ENCODE measurements at regions not wholly inside any gene's neighbourhood (a gene's known extent, or its start where the extent isn't known, plus 50 kb on each side); places are given as distances from the start of the nearest gene placed in this dataset.

- no peaks in the 10 kb centered on the region for H3K36me3 ChIP-seq (replicated peaks; ENCODE audit: insufficient read depth, low read length)
- H2AFZ ChIP-seq (ENCODE audit: low read length) = no peak overlapping the region
- H4K20me1 ChIP-seq (ENCODE audit: insufficient read depth, low read length) = no peaks in the 10 kb centered on the region
- H3K9me2 ChIP-seq (replicated peaks; ENCODE audit: insufficient read depth, low read length) = no peaks in the 10 kb centered on the region
- TF ChIP-seq, protein P1, sequence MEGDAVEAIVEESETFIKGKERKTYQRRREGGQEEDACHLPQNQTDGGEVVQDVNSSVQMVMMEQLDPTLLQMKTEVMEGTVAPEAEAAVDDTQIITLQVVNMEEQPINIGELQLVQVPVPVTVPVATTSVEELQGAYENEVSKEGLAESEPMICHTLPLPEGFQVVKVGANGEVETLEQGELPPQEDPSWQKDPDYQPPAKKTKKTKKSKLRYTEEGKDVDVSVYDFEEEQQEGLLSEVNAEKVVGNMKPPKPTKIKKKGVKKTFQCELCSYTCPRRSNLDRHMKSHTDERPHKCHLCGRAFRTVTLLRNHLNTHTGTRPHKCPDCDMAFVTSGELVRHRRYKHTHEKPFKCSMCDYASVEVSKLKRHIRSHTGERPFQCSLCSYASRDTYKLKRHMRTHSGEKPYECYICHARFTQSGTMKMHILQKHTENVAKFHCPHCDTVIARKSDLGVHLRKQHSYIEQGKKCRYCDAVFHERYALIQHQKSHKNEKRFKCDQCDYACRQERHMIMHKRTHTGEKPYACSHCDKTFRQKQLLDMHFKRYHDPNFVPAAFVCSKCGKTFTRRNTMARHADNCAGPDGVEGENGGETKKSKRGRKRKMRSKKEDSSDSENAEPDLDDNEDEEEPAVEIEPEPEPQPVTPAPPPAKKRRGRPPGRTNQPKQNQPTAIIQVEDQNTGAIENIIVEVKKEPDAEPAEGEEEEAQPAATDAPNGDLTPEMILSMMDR (IDR thresholded peaks at IDR 0.05; ENCODE audit: low read length) = no peak
- TF ChIP-seq EZH2 (optimal IDR thresholded peaks at IDR 0.05; ENCODE audit: low read depth, low read length) (no peak), EZH2phosphoT487 (IDR thresholded peaks at IDR 0.05; ENCODE audit: low read length) (no peak)
- H3K9ac ChIP-seq (ENCODE audit: low read length) = no peak overlapping the region
- H3F3A ChIP-seq (ENCODE audit: insufficient read depth, low read length) = no peaks in the 10 kb centered on the region
- no peaks in the 10 kb centered on the region for H3K9me3 ChIP-seq (replicated peaks; ENCODE audit: insufficient read depth, low read length)
- no peaks in the 10 kb centered on the region for H3K27me3 ChIP-seq (replicated peaks; ENCODE audit: insufficient read depth, low read length)
- H3K27ac ChIP-seq (ENCODE audit: low read length) = no peak overlapping the region
- no peak overlapping the region for H3K4me3 ChIP-seq (ENCODE audit: low read length)
- no peak for DNase-seq
- no peaks in the 10 kb centered on the region for H3K4me1 ChIP-seq (ENCODE audit: low read length)
- no peak overlapping the region for H3K4me2 ChIP-seq (ENCODE audit: low read depth, low read length)
- H3K79me2 ChIP-seq (ENCODE audit: low read length) = no peaks in the 10 kb centered on the region
Measured at GRCh38 chr7:118028226-118028625, 155.0 kb upstream of the CTTNBP2 start.

DNA sequence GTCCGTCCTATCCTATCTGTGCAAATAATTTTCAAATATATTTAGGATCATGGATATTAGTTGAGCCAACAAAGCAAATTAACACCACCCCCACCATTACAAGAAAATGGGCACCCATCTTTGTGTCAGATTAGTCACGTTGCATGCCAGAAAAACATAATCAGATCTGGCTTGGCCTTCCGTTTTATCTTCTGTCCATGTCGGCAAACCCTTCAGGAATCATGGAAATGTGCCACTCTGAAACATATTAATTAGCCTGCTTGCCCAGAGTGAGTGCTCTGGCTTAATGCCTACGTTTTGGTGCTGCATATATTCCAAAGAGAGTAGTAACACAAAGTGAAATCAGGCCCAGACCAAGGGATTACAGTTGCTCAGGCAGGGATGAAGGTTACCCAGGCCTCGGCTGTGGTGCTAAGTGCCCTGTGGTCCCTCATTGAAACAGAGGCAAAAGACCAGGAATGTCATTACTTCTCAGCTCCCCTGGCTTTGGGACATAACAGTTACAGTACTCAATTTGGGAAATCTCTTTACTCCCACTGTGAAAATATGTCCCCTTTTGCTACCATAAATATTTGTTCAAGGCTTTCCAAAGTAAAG lies 154.0 kb upstream of the LSM8 start:
- Histone ChIP-seq H3K9me2 (replicated peaks; ENCODE audit: insufficient read depth, low read length) (no peaks in the 10 kb centered on the region), H3K27ac (ENCODE audit: low read length) (no peak overlapping the region), H3K4me1 (ENCODE audit: low read length) (no peaks in the 10 kb centered on the region), H3K9ac (ENCODE audit: low read length) (no peak overlapping the region), H2AFZ (ENCODE audit: low read length) (no peak overlapping the region), H4K20me1 (ENCODE audit: insufficient read depth, low read length) (no peaks in the 10 kb centered on the region), H3K4me2 (ENCODE audit: low read depth, low read length) (no peak overlapping the region), H3K36me3 (replicated peaks; ENCODE audit: insufficient read depth, low read length) (no peaks in the 10 kb centered on the region), H3K79me2 (ENCODE audit: low read length) (no peaks in the 10 kb centered on the region), H3K27me3 (replicated peaks; ENCODE audit: insufficient read depth, low read length) (no peaks in the 10 kb centered on the region), H3K4me3 (ENCODE audit: low read length) (no peak overlapping the region), H3F3A (ENCODE audit: insufficient read depth, low read length) (no peaks in the 10 kb centered on the region), H3K9me3 (replicated peaks; ENCODE audit: insufficient read depth, low read length) (no peaks in the 10 kb centered on the region)
- TF ChIP-seq, protein P1 (IDR thresholded peaks at IDR 0.05; ENCODE audit: low read length) = no peak
- TF ChIP-seq EZH2 (optimal IDR thresholded peaks at IDR 0.05; ENCODE audit: low read depth, low read length) = no peak
- TF ChIP-seq EZH2phosphoT487 (IDR thresholded peaks at IDR 0.05; ENCODE audit: low read length) = no peak
- no peak for DNase-seq

DNA sequence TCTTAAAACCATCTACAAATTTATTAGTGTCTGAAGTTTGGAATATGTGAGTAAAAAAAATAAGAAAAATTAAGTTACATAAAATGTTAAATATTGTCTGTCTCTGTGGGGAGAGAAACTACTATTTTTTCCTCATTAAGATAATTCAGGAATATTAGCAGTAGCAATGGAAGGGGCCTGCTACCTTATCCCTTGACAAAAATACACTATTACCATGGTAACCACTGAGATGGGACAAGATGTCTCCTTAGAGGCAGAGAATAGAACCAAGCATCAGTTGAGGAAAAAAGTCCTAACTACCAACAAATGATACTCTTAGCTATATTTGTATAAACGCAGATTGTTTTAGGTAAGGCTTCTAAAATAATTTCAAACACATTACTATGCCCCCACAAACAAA lies 150.7 kb upstream of the LSM8 start:
- H3K9me2 ChIP-seq (replicated peaks; ENCODE audit: insufficient read depth, low read length) = no peaks in the 10 kb centered on the region
- H3K9me3 ChIP-seq (replicated peaks; ENCODE audit: insufficient read depth, low read length) = no peaks in the 10 kb centered on the region
- no peak overlapping the region for H3K4me2 ChIP-seq (ENCODE audit: low read depth, low read length)
- no peaks in the 10 kb centered on the region for H3K79me2 ChIP-seq (ENCODE audit: low read length)
- H2AFZ ChIP-seq (ENCODE audit: low read length) = no peak overlapping the region
- H3K4me3 ChIP-seq (ENCODE audit: low read length) = no peak overlapping the region
- no peaks in the 10 kb centered on the region for H3K4me1 ChIP-seq (ENCODE audit: low read length)
- H3K9ac ChIP-seq (ENCODE audit: low read length) = no peak overlapping the region
- H3K27me3 ChIP-seq (replicated peaks; ENCODE audit: insufficient read depth, low read length) = no peaks in the 10 kb centered on the region
- no peak for DNase-seq
- no peaks in the 10 kb centered on the region for H4K20me1 ChIP-seq (ENCODE audit: insufficient read depth, low read length)
- TF ChIP-seq EZH2 (optimal IDR thresholded peaks at IDR 0.05; ENCODE audit: low read depth, low read length) (no peak), EZH2phosphoT487 (IDR thresholded peaks at IDR 0.05; ENCODE audit: low read length) (no peak)
- TF ChIP-seq, protein P1 (IDR thresholded peaks at IDR 0.05; ENCODE audit: low read length) = no peak
- no peaks in the 10 kb centered on the region for H3K36me3 ChIP-seq (replicated peaks; ENCODE audit: insufficient read depth, low read length)
- no peaks in the 10 kb centered on the region for H3F3A ChIP-seq (ENCODE audit: insufficient read depth, low read length)
- H3K27ac ChIP-seq (ENCODE audit: low read length) = no peak overlapping the region

All from MM.1S (cell line).